NCI-H345 treated with DMSO at 0.1 percent for 48 hours (cell line): ENCODE measurements at regions not wholly inside any gene's neighbourhood (a gene's known extent, or its start where the extent isn't known, plus 50 kb on each side); places are given as distances from the start of the nearest gene placed in this dataset.
"Not testable (repeated sequence)": the region's sequence is repeated elsewhere in the genome, so short reads cannot be mapped to it uniquely, and the experiment has no call there.

ENCODE experiments used
- DNase-seq: peaks from one replicate; lab custom pipeline; 2025; ENCODE audit not compliant: unreplicated experiment; lab: John Stamatoyannopoulos, UW

DNA sequence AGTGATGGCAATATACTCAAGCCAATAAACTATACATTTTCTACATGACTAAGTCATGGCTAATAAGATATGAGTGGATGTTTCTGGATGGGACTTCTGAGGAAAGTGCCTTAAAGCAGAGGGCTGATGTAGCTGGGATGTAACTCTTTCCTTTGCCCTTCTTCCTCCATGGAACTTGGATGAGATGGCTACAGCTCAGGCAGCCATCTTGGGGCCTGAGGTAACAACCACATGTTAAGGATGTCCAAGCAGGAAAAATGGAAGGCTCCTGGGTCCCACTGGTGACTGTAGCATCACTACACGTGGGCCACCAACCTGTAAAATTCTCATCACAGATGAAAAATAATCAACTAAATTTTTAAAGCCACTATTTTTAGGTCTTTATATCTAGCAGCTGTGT is 54.4 kb upstream of the GRIP1 start:
- DNase-seq: no peak

DNA sequence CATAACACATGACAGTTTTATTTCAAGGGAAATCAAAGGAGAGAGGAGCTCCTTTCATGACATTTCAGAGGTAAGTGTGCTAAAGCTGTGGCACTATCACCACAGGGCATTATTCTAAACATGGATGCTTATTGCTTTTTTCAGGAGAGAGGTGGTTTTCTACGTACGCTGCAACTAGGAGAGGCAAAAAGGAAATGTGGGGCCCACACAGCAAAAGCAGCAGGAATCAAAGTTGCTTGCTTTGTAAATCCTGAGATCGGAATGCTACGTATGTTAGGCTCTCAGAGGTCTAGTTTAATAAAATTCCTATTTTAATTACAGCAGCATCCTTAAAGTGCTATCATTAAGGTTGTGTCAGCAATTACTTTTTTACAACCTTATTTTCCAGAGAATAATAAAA is 55.0 kb upstream of the GRIP1 start:
- DNase-seq: no peak

DNA sequence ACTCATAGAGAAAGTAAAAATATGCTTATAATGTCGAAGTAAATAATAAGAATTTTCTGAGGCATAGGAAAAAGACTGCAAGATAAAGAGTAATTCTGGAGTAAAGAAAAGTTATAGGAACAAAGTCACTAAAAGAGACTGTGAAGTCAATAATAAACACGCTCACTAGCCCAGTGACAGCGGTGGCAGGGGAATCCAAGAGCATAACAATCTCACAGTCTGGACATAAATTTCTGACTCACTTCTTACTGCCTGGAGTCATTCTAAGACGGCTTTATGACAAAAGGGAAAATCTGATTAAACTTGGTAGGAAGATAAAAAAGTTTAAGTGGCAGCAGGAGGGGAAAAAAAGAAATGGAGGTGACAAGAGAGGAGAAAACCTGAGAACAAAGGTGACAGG is 56.4 kb upstream of the GRIP1 start:
- DNase-seq: no peak

DNA sequence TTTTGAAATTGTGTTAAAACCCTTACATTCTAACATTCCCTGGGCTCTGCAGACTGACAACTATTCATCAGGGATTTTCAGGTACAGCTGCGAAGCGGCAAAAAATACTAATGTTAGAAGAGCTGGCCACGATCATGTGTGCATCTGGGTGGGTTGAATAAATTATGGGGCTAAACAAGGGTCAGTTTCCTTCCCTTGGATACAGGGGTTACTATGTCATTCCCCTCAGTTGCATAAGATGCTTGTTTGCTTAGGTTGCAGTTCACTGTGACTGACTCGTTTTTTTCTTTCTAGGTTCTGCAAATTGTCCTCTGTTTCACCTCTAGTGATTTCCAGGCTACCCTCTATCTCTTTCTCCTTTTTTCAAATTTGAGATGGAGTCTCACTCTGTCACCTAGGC is 58.1 kb upstream of the GRIP1 start:
- no peak for DNase-seq

DNA sequence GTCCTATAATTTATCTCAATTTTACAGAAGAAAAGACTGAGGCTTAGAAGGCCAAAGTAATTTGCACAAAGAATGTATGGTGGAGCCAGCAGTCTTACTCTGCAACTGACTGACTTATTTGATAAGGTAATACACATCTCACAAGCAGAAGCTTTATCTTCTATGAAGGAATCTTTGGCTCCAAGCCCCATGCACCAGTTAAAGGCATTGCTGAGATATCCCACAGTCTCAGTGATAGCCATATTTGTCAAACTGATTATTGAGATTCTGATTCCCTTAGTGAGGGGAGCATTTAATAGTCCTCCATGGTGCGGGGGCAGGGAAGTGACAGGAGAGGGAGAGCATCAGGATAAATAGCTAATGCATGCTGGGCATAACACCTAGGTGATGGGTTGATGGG is 60.4 kb upstream of the GRIP1 start:
- no peak for DNase-seq

DNA sequence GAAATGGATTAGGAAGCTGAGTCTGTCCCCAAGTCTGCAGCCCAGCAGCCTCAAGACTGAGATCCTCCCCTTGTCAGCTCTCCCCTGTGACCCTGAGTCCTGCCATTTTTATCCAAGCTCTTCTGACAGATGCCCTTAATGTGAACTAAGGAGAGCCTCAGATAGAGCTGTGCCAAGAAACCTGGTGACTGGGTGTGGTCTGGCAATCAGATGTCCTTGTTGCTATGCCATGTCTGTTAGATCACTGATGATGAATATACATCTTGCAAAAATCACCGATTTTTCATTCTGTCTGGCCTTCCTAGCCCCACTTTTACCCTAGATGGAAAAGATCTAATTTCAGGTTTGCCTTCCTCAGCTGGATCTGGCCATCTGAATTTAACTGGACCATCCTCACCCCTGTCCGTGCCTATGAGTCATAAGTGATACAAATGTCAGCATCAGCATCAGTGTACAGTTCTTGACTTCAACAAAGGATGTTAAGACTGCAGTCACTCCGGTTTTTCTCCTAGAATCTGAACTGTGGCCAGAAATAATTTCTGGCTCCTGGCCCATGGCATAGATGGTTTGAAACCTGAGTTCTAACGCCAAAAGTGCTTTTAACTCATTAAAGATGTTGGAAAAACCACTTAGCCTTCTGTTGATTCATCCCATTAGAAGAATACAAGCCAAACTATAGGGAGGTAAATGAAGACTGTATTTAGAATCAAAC is 61.2 kb upstream of the GRIP1 start:
- DNase-seq: no peak

DNA sequence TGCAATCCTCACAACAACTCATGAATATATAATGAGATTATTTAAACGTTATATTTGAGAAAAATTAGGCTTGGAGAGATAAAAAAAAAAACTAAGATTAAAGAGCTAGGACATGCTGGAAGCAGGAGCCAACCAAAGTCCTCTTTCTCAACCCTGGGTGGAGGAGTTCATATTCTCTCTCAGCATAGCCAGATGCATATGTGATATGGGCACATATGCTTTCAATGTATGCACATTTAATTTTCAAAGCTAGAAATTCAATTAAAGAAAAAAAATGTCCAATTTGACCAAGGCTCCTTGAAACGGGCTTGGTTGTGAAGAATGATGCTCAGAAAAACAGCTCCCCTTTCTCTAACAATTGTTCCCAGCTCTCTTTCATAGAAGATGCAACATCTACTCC is 61.9 kb upstream of the GRIP1 start:
- DNase-seq: no peak

DNA sequence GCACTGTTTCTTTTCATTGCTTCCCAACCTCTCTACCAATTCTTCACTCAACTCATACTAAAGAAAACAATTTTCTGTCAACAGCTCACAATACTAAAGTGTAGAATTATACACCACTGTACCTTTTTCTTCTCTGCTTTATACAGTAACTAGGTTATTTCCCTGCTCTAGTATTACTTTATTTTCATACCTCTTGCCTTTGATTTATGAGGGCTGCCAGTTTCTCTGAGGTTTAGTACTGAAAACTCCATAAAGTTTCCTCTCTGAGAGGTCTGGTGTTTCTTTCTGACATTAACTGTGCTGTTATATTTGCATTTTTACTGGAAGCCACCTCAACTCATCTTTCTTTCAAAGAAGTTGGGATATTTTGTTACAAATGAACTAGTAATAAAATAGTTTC is 63.0 kb upstream of the GRIP1 start:
- no peak for DNase-seq

DNA sequence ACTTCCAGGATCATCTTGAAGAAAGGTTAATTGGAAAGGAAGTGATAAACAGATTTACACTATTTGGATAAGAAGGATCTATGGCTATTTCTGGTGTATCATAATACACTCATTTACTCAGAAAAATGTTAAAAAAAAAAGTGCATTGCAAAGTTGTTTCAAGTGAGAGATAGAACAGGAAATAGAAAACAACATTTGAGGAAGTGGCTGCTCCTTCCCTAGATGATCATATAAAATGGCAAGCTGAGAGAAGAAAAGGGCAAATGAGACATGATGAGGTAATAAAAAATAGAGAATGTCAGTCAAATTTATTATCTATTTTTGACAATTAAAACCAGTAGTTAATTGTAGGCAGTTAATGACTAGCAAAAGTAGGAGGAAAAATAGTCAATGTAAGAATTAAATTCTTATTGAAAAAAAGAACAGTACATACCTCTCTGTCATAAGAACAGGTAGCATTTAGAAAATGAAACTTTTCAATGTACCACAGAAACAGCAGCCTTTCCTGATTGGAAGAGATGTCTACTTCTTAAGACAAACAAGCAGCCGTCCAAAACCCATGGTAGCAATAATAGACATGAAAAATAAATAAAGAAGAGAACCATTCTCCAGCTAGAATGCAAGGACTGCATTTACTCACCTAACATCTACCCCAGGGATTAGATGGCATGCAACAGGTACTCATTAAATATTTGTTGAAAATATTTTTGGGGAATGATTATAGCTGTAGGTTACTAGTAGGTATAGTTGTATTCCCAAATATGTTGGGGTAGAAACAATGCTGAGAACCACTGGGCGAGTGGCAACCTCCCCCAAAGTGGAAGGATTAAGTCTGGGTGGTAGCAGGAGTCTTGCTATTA is 63.9 kb upstream of the GRIP1 start:
- DNase-seq: no peak

DNA sequence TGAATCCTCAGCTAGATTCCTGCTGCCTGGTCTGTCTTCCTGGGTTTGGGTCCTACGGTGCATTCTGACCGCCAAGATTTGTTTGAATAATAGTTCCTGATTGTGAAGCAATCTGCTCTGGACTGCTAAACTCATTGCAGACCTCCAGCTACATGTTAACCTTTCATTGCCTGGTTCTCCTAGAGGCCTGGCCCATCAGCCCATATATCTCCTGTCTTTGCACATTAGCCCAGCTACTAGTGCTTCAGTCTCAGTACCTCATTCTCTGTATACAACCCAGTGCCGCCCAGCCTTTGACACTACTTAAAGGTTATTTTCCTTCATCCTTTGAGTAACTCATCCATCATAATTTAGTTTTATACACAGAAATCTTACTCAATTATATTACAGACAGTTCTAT is 65.6 kb upstream of the GRIP1 start:
- no peak for DNase-seq

DNA sequence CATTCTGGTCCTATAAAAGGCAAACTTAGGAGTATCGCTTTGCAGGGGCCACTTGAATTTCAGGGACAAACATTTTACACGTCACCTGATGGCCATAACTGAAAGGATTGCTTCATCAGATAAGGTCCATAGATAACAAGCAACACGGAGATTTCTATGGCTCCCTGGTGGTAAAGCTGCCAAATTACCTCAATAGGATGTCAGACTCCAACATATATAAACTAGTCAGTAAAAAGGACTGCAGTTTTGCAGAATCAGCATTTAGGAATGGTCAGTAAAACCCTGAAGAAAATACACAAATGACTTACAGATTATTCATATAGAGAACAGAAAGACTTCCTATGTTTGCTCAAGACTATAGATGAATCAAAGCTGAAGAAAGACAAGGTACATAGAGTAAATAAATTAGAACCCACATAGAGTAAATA is 66.1 kb upstream of the GRIP1 start:
- DNase-seq: no peak

DNA sequence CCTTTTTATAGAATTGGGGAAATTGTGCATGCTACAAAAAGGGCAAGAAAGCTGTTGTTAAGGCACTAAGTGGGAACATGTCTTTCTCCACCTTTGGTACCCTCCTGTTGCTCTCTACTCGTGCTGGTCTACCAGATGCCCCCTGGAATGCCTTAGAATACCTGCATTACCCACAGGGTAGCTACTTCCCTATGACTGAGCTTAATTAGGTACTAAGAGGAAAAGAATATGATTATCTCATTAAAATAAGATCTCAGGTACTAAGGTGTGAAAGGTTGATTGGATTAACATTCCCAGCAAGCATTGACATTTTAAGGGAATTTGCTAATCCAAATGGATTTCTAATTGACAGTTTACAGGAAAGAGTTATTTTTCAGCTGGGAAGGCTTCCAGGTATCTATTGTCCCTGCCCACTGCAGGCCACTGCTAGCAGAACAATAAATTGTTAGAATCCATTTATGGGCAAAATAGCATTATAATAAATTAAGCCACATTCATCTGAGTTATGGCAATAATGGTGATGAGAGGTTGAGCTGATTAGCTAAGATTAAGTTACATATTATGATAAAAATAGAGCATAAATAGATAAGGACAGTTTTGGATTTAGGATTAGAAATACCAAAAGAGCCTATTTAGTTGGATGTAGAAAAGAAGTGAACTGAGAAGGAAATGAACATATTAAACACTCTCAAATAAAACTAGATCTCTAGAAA is 67.8 kb upstream of the GRIP1 start:
- DNase-seq: no peak

DNA sequence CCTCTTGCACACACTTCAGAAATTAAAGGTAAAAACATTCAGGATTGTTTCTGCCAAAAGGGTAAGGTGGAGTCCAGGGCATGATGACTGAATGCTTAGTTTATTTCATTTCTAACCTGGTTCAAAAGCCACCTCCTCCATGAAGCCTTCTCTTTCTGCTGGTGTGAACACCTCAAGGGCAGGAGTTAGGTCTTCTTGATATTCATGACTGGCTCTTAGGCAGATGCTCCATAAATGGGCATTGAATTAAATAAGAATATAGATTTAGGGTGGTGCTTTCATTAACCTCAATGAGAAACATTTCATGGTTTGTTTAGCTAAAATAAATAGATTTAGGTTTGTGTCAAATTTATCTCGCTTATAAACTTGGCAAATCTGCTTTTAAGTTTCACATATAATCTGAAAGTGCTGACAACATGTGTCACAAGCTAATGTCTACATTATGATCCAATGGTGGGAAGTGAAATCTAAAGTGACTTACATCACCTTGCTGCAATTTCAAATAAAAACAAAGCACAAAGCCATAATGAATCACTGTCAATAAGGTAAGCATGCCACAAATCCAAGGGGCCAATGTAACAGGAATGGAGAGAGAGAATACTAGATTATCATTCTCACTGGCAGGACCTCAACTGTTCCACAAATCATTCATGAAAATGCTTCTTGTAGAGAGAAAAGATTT is 72.7 kb upstream of the GRIP1 start:
- DNase-seq: no peak

DNA sequence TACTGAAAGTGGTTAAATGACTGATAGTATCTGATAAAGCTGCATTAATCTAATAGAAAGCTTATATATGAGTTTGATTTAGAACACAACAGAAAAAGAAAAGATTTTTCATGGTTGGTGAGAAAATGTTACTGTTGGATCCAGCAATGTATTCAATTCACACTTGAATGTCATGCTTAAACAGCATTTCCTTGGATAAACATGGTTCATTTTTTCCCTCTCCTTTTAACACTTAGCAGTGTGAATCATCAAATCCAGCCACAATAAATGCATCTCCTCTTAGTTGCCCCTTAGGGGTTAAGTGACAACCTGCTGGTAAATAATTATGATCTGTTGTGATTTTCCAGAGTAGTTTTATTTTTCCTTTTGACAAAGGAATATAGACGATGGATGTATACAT is 74.9 kb upstream of the GRIP1 start:
- DNase-seq: no peak

DNA sequence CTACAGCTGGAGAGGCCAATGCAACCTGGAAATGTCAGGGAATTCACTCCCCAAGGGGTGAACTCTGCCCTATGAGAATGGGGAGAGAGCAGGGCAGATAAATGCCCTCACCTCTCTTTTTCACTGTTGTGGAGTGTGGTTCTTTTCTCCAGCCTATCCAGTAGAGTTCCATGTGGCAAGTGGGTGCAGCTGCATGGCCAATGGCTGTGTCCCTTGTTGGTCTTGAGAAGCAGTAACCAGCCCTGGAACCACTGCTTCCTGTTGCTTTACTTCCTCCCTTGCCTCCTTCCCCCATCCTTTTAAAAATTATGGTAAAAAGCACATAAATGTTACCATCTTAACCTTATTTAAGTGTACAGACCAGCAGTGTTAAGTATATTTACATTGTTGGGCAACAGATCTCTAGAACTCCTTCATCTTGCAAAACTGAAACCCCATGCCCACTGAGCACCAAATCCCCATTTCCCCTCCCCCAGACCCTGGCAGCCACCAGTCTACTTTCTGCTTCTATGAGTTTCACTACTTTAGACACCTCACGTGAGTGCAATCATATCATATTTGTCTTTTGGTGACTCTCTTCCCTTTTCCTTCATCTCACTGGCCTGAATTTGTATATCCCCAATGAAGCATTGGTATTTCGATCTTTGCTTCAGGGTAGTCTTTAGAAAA is 77.0 kb upstream of the GRIP1 start:
- DNase-seq: no peak

DNA sequence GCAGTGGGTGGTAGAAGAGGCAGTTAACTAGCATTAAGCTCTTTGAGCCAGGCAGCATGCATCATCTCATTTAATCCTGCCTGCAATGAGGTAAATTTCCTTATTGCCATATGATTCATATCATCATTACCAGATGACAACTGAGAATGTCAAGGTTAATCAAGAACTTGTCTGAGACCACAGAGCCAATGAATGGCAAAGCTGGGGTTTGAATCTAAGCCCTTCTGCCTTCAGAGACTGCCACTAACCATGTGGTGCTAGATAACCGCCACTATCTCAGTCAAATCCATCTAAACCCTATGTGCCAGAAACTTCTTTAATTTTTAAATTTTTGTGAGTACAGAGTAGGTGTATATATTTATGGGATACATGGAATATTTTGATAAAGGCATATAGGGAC is 77.8 kb upstream of the GRIP1 start:
- DNase-seq: no peak

DNA sequence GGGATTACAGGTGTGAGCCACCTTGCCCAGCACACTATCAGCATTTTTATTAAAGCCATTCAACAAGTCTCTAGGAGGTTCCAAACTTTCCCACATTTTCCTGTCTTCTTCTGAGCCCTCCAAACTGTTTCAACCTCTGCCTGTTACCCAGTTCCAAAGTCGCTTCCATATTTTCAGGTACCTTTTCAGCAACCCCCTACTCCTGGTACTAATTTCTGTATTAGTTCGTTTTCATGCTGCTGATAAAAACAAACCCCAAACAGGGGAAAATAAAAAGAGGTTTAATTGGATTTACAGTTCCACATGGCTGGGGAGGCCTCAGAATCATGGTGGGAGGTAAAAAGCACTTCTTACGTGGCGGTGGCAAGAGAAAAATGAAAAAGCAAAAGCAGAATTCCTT is 81.2 kb upstream of the GRIP1 start:
- DNase-seq: not testable (repeated sequence)

DNA sequence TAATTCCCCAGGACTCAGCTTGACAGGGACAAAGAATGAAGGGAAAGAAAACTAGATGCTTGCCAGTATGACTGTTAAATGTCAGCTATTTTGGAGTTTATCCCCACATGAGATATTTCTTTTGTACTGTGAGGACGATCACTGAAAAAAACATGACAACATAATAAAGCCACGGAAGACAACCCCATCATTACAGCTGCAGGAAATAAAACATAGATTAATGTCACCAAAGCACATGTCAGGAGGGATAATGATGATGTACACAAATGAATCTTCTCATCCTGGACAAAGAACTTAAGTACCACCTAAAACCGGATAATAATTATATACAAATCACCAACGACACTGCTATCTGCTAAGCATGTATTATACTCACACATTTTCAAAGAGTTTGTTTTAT is 84.6 kb upstream of the GRIP1 start:
- no peak for DNase-seq

DNA sequence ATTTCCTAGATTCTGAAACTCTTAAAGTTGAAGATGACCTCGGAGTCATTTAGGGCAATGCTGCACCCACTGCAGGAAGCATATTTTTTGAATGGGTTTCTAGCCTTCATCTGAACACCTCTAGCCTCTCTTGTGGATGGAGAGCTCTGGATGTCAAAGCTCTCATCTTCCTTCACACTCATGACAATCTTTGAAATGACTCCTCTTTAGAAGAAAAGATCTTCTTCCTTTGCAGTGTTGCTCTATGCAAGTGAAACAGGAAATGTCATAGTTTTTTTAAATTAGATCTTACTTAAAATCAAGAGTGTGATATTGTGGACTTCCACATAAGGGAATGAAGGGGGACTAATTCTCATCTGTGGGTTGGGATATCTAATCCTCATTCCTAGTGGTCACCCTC is 86.3 kb upstream of the GRIP1 start:
- no peak for DNase-seq

DNA sequence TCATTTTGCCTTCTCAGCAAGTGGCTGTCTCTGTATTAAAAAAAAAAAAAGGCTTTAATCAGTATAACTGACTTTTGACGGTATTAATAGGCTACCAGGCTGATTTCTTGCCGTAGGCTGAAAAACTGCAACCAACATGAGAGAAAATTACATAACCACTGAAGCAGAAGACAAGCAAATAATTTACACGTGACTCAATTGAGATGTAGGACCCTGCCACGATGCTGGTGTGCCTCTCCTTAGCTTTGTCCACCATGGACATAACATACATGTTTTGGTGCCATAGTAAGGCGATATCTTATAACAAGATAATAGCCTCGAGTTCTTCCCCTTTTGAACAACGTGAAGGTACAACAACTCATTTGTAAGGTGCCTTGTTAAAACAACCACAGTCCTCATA is 88.7 kb upstream of the GRIP1 start:
- DNase-seq: no peak

DNA sequence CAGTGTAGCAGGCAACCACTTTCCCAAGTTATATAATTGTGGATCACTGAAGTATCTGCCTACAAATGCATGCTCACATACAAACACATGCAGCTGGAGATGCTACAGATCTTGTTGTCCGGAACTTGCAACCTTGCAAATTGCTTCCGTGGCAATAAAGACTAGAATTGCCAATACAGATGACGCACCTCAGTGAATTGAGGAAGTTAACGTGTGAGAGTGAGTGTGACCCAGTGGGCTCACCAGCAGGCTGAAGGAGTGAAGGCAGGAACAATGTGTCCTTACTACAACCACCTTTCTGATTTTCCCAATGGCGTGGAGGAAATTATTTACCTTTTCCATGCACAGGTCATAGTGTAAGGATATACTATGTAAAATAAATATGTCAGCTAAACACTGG is 89.4 kb upstream of the GRIP1 start:
- DNase-seq: no peak
